ENCODE measurements at regions not wholly inside any gene's neighbourhood (a gene's known extent, or its start where the extent isn't known, plus 50 kb on each side); places are given as distances from the start of the nearest gene placed in this dataset.
"Not testable (repeated sequence)": the region's sequence is repeated elsewhere in the genome, so short reads cannot be mapped to it uniquely, and the experiment has no call there.

DNA sequence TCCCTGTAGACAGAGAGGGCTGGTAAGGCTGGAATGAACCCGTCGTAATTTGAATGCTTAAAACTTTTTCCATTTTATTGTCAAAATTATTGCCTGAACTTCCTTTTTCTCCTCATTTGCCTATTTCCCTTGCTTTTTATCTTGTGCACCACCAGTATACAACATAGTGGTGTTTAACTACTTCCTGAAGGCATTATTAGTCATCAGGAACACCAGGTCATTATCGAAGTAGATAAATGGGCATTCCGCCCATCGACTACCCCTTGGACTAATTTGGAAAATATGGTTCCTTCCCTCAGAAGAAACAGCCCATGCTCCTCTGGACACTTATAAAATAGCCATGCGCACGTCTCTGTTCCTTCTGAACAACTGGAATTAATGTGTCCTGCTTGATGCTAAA is 232.1 kb downstream of the TM9SF2 start:
- no peak for DNase-seq

DNA sequence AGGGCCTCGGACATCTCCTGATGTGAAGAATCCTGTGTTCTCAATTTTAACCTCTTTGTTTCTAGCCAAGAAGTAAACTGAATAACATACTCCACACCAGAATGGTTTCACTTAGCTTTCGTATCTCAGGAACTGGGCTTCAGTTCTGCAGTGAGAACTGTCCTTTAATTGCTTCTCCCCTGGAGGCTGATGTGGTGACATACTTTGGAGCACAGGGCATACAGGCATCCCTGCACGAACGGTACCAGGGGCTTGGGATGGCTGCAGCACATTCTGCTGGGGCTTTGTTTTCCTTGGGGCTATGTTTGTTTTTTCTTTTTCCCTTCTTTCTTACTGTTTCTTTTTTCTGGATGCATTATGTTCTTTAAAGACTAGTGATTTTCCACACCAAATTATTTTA is 230.5 kb downstream of the TM9SF2 start:
- no peak for DNase-seq

DNA sequence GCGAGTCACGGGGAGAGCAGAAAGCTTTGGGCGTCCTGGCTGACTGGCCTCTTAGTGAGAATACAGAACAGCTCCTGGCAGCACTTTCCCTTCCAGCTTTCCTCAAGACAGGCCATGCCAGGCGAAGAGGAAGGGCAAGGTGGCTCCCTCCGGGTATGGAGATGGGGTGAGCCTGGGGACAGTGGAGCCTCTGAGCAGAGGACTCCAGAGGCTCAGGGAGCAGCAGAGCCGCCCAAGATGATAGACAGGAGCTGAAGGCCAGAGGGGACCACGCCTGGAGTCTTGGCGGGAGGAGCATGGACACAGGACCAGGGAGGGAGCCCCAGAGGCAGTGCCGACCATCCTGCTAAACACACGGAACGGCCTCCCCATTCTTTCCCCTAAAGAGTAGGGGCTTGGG is 229.1 kb downstream of the TM9SF2 start:
- DNase-seq: no peak

DNA sequence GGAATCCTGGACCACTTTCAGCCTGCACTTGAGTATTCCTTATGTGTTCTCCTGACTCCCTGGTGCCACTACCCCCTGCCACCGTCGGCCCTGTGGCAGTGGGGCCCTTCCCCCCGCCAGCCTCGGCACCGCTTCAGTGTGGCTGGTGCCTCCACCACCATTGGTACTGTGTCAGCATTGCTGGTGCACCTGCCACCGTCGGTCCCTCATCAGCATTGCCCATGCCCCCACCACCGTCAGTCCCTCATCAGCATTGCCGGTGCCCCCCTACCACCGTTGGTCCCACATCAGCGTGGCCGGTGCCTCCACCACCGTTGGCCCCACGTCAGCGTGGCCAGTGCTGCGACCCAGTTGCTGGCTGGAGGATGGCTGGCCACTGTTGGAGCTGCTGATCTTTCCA is 228.5 kb downstream of the TM9SF2 start:
- no peak for DNase-seq

DNA sequence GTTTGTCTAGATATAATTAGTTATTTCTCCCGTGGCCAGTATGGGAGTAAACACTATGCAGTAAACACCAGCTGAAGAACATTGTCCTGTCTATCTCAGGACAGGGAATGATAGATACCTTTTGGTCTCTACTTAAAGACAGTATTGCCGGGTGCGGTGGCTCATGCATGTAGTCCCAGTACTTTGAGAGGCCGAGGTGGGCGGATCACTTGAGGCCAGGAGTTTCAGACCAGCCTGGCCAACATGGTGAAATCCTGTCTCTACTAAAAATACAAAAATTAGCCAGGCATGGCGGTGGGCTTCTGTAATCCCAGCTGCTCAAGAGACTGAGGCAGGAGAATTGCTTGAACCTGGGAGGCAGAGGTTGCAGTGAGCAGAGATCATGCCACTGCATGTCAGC is 226.4 kb downstream of the TM9SF2 start:
- not testable (repeated sequence) for DNase-seq

DNA sequence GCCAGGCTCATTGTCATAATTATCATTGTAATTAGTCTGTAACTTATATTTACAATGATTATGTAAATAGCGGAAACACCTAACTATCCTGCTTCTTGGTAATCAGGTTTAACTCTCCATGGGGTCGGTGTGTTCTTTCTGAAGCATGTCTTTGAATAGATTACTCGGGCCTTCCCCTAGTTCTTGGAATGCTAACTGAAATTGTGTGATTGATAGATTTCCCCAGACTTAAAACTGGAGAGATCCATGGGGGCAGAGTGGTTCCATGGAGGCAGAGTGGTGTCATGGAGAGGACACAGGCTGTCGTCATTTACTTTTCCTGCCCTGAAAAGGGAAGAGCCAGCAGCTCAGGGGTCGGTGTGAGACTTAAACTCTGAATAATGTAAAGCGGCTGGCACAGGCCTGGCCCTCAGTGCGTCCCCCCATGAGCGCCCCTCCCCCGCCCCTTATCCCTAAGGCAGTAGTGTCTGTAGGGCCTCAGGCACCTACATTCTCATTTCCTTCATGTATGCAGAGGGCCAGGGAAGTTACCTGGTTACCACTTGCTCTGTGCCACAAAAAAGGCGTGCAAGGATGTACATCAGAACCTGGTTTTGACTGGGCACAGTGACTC is 225.1 kb downstream of the TM9SF2 start:
- no peak for DNase-seq

DNA sequence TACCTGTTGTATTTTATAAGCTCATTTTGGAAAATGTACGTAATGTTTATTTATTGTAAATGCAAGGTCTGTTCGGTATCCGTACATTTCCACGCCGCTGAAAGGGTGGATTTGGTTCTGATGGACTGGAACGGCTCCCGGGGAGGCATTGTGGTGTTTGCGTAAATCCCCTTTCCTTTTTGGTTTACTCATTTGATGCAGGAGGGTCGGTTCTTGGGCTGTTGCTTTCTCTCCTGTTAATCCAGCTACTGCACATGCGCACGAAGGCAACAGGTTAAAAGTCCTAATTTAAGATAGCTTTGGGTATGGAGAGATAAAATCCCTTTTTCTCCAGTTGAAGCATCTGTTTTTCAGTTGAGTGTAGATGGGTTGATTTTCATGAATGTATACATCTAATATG is 224.4 kb downstream of the TM9SF2 start:
- DNase-seq: no peak

DNA sequence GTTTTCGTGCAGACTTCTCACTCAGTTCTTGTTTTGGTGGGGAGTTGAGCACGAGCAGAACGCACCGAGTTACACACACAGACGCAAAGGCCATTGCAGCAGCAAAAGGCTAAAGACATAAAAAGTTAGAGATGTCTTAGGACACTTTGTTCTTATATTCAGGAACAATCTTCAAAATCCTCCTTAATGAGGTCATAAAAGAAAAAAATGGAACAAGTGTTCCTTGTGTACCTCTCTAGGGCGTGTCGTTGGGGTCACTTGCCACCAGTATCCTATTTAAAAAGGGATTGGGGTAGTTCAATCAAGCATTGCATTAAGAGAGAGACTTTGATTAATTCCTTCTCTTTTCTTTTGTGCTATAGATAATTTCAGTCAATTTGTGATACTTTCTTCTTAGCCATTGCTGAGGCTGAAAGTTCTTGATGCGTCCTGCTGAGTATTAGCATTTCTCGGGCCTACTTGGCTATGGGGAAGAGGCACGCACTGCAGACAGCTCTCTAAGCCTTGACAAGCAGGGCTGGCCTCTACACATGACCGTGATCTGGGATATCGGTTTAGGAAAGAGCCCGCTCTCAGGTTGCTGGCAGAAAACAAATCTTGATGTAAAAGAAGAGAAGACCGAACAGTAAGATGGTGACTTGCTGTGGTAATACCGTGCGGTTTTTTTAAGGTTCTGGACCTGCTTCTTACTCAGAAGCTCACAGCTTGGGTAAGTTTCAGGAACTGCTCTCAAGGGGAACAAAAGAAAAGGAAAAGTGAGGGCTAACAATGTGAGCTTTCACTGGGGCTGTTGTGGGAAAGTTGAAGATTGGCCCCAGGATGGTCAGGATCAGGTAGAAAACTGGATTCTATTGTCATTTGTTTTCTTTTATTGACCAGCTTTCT is 223.6 kb downstream of the TM9SF2 start:
- no peak for DNase-seq

DNA sequence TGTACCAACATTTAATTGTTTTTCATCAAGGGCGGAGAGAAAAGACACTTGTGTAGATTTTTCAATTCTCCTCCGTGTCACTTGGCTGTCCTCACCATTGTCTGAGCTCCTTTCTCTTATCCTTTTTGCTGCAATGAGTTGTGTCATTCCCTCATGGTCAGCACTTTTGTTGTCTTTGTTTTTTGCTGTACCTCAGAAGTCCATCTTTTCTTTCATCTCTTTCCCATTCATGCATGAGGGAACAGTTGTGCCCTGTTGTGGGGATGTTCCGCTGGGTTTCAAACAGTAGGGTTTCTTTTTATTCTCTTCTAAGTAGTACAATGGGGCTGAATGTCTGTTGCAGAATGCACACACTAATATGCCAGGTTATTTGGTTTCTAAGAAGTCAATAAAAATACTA is 222.6 kb downstream of the TM9SF2 start:
- DNase-seq: no peak

DNA sequence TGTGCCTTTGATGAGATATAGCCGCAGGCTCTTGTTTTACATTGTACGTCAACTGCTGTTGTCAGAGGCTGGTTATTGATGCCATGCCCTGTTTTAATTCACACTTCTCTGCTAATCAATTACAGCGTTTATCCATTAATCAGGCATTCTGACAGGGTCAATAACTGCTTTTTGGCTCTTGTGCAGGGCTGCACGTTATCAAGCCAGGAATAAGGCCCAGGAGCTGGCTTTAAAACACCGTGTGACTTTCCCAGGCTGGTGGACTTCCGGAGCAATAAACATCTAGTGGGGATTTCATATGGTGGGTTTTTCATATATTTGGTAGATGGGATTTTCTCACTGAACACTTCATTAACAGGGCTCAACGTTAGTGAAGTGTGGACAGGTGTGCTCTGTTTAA is 221.7 kb downstream of the TM9SF2 start:
- DNase-seq: no peak

DNA sequence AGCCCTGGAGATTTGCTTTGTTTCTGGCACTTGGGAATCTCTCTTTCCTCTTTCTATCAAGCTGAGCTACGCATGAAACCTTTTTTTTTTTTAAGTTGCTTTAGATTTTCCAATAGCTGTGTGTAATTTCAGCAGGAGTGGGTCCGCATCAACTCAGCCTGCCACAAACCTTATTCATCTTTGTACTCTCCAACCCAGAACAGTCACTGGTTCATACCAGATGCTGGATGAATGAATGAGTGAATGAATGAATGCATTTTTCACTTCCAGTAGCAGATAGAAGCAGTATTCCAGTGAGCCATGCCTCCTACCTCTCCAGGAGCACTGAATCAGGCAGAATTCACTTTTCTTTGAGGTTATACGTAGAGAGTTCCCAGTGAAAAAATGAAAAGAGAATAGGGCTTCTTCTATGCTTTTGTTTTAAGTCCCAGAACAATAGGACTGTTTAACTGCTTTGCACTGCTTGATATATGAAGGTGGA is 221.1 kb downstream of the TM9SF2 start:
- no peak for DNase-seq

DNA sequence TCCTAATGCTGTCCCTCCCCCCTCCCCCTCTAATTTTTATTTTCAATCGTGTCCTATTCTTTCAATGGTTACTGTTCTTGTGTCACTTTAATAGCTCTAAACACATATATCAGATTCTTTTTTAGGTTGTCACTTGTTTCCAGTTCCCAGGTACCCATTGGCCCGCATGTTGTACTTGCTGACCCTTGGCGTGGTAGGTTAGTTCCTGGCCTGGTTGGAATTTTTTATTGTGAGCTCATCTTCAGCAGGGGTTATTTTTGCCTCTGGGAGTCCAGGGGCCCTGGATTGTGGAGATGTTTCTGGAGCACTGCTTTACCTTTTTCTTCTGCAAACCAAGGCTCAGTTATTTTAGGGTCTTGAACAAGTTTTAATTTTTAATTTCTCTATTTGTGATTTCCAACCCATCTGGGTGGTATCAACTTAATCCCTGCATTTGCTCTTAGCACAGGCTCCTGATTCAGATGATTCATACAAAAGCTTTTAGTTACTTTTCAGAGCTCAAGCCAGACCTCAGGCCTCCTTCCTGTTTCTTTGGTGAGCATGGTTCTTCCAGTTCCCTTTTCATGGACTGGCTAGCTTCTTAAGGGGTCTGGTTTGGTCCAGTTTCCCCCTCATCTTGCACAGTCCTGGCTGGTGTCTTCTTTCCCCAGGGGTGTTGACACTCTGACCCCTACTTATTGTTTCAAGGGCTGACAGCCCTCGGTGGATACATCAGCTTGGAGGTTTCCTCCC is 220.5 kb downstream of the TM9SF2 start:
- no peak for DNase-seq

DNA sequence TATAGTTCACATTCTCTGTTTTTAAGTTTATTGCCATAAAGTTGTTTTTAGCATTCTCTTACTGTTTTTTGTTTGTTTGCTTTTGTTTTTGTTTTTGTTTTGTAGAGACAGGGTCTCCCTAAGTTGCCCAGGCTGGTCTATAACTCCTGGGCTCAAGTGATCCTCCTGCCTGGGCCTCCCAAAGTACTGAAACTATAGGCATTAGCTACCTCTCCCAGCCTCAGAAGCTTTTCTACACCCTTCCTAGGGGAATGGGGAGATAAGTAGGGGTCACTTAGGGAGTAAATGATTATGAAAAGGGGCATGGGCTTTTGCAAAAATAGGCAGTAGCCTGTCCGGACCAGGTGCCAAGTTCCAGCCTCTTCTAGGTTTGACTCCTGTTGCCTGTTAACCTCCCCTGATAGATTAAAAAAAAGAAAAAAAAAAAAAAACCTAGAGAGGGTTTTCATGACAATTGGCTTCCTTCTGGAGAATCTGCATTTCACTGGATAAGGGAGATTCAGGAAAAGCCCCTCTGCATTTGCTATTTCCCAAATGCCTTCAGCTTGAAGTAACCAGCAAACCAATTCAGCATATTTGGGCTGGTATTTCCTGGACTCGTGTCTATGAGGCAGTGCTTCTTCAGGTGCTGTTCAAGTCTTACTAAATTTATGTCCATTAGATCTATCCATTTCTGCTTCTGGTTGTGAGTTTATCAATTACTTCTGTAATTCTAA is 216.8 kb downstream of the TM9SF2 start:
- no peak for DNase-seq

DNA sequence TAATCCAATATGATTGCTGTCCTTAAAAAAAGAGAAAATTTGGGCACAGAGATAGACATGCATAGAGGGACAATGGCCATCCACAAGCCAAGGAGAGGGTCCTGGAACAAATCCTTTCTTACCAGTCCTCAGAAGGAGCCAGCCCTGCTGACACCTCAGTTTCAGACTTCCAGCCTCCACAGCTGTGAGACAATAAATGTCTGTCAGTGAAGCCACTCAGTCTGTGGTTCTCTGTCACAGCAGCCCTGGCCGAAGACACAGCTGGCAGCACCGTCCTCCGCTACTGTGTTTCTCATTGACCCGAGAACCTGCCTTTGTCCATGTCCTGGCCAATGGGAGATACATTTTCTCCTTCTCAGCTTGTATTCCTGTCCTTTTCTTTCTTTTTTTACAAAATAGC is 207.9 kb downstream of the TM9SF2 start:
- no peak for DNase-seq

DNA sequence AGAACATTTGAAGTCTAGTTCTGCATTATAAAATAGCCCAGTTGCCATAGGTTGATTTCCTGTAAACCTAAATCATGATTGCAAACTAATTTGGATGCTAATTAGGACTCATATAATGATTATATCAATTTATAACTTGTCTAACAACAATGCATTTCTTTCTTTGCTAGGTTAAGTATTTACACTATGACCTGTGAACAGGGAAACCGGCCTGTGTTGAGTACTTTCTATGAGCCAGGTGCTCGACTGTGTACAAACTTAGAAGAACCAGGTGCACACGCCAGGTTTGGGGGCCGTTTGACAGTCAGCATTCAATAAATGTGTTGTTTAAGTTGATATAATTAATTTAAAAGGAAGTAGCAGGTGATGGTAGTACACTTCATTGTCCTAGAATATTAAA is 203.1 kb downstream of the TM9SF2 start:
- DNase-seq: no peak

DNA sequence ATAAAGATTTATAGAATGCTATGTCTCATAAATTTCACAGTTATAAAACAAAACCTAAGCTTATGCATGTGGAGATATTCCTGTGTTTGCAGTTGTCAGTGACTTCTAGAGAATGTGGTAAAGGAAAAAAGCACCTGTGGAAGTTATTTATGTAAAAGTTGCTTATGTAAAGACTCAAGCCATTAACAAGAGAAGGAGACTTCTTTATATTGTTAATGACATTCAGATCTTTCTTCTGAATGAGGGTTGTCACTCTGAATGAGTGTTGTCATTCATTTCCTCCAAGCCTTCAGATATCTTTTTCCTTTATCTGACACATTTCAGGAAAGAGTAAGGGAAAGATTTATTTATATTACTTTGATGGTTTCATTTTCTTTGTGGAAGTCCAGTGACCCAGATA is 202.6 kb downstream of the TM9SF2 start:
- no peak for DNase-seq

DNA sequence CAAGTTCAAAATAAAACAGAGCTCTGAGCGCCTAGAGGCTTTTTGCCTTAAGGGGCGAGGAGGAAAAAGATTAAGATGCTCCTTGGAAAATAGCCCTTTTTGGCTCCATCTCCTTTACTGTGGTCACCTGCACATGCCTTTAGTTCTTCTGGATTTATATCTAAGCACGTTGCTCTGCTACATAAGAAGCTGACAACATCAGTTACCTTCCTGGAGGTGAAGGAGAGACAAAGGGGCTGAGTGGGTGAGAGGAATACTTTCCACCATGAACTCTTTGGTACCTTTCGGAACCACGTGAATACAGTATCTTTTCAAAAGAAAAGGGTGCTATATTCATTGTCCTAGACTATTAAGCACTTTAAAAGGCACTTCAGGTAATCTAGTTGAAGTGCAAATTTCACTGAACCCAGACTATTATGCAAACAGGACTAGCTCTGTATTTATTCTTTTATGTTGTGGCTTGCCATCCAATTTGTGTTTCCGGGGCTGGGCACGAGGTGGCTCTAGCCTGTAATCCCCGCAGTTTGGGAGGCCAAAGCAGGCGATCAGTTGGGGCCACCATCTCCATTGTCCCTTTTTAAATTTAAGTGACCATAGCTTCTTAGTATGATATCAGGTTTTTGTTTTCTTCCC is 201.5 kb downstream of the TM9SF2 start:
- DNase-seq: peak; percentile 98

DNA sequence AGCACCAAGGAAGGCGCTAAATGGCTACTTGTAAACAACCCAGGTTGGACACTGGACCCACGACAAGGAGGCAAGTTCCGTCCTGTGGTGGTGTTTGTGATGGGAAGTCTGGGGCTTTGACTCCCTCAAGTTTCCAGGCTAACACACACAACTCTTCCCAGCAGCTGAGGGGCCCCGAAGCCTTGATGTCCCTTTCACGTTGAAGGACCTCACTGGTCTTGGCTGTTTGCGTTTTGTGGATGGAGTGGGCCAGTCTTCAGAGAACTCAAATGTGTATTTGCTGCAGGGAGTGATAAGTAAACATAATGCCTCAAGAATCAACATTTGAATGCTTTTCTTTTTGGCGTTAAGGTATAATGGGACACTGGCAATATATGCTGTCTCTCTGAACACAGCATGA is 199.2 kb downstream of the TM9SF2 start:
- no peak for DNase-seq

DNA sequence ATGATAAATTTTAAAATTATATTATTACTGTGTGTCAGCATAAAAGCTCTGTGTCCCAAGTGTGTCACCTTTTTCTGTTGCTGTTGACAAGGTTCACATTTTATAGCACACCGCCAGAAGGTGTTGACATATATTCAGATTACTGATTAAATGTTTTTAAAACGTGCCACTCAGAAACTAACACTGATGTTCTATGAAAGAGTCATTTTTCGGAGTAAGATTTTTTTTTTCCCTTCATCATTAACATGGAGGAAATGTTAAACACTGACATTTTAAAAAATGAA is 197.5 kb downstream of the TM9SF2 start:
- no peak for DNase-seq

DNA sequence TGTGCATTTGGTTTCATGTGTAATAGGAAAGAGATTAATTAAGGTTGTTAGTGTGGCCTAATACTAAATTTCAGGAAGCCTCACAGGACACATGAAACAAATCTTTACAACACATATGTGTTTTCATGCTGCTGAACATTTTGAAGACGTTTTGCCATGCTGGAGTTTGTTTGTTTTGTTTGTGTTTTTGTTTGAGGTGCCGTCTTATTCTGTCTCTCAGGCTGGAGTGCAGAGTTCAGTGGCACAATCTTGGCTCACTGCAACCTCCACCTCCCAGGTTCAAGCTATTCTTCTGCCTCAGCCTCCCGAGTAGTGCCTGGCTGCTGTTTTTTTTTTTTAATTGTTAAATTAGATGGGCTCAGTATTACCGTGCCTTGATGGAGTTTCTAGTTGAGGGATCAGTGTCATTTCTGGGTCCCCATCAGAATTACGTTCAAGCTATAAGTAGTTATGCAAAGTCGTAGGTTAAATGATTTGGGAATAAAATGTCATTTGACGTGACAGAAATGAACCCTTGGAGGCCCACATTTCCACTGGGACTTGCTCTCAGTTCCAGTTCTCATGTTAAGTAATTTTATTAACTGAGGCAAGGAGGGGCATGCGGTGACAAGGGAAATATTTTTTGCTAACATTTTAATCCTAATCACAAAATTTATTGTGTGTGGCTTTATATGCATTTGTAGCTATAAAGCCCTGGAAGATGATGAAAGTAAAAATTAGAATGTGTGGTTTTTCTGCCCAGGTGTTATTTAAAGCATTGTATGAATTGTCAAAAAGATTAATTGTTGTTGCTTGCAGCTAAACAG is 196.9 kb downstream of the TM9SF2 start:
- DNase-seq: no peak

DNA sequence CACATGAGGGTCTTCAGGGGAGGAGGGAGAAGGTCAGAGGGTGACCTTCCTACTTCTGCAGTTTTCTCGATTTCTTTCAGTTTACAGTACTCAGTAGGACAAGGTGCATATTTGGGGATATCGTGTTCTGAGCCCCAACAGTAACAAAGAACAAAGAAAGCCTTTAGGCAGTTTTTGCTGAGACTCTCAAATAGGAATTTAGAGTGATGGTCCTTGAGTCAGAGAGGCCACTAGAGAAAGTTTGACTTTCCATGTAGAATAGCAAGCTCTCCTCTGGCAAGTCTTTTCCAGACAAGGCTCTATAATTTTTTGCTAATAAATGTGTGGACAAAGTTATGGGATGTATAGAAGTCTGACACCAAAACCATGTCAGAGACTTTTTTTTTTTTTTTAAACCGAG is 194.6 kb downstream of the TM9SF2 start:
- no peak for DNase-seq
